GM12878 (cell line): ENCODE measurements at regions not wholly inside any gene's neighbourhood (a gene's known extent, or its start where the extent isn't known, plus 50 kb on each side); places are given as distances from the start of the nearest gene placed in this dataset.

ENCODE experiments used
- ASH2L ChIP-seq: fragments of 300-600, 200-600 bp; sonication (generic); IDR thresholded peaks from 2 replicates; pipeline ENCODE4 v1.6.1; 2017; ENCODE audit warnings: low read depth, mild to moderate bottlenecking, borderline replicate concordance
- CBFB ChIP-seq: IDR thresholded peaks from 2 replicates; pipeline ENCODE4 v1.6.1; 2016; ENCODE audit warnings: antibody characterized with exemption, low read depth
- ESRRA ChIP-seq: IDR thresholded peaks from 2 replicates; pipeline ENCODE4 v1.6.1; 2012; ENCODE audit warnings: mild to moderate bottlenecking, low read length, improper control_type of control experiment
- GABPA ChIP-seq: IDR thresholded peaks from 2 replicates; pipeline ENCODE4 v1.6.1; 2014; ENCODE audit warnings: antibody characterized with exemption, low read depth, mild to moderate bottlenecking, inconsistent platforms
- LARP7 ChIP-seq: fragments of 450-650 bp; IDR thresholded peaks from 2 replicates; pipeline ENCODE4 v1.6.1; 2017; ENCODE audit warnings: mild to moderate bottlenecking
- MTA2 ChIP-seq: fragments of 450-650 bp; IDR thresholded peaks from 2 replicates; pipeline ENCODE4 v1.6.1; 2016; ENCODE audit warnings: low read depth, mild to moderate bottlenecking, moderate library complexity
- TAF1 ChIP-seq: IDR thresholded peaks from 2 replicates; pipeline ENCODE4 v1.6.1; 2011; ENCODE audit warnings: mild to moderate bottlenecking, low read depth, low read length, borderline replicate concordance
- YY1 ChIP-seq: IDR thresholded peaks from 2 replicates; pipeline ENCODE4 v1.6.1; 2011; ENCODE audit warnings: low read depth, mild to moderate bottlenecking, low read length
- TF ChIP-seq, protein P1 (sequence below): fragments of 450-650 bp; IDR thresholded peaks from 2 replicates; pipeline ENCODE4 v1.6.1; 2017; ENCODE audit warnings: mild to moderate bottlenecking, moderate library complexity
- TF ChIP-seq, protein P2 (sequence below), 3 experiments: IDR thresholded peaks in 2 of 3; conservative IDR thresholded peaks in 1 of 3; 2 replicates each; pipeline ENCODE4 v1.5.1; 2011; ENCODE audit warnings: low read depth in 3 of 3, low read length in 3 of 3, mild to moderate bottlenecking in 3 of 3, control low read depth in 2 of 3, moderate library complexity in 2 of 3, inconsistent platforms in 1 of 3, mixed read lengths in 1 of 3; ENCODE audit not compliant: control insufficient read depth in 2 of 3, insufficient read depth in 1 of 3; ENCODE audit errors: extremely low read depth in 1 of 3
- TF ChIP-seq, protein P3 (sequence below): IDR thresholded peaks from 2 replicates; pipeline ENCODE4 v1.6.1; 2012; ENCODE audit warnings: low read depth, low read length, improper control_type of control experiment

DNA sequence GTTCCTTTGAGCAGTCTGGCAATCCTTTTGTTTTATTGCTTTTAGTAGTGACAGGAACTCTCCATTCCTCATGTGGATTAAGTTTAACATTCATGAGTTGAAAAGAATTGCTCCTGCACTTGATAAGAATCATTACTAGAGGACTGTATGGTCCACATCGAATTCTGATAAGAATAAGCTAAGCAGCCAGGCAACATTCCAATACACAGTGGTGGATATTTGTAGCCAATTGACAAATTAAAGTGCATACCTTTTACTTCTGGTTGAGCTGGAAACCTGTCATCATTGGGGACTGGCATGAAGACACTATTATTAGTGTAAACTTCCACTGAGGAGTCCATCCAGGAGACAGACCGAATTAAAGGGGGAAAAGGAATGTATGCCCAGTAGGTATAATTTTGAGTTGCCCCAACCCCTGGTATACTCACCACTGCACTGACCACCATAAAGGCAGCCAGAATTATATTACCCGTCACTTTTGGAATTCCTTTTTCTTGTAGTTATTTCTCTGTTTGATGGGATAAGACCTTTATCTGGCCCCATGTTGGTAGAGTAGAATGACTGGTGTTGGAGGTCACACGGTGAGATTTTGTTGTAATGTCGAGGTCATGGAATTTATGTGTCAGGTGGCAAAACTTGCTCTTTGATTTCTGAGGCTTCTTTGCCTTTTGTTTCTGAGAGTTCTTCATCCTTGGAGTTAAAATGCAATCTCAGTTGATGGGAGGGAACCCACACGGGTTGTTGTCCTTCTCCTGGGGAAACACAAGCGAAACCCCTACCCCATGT lies 72.1 kb upstream of the ARL4D start:
- TF ChIP-seq, protein P1, sequence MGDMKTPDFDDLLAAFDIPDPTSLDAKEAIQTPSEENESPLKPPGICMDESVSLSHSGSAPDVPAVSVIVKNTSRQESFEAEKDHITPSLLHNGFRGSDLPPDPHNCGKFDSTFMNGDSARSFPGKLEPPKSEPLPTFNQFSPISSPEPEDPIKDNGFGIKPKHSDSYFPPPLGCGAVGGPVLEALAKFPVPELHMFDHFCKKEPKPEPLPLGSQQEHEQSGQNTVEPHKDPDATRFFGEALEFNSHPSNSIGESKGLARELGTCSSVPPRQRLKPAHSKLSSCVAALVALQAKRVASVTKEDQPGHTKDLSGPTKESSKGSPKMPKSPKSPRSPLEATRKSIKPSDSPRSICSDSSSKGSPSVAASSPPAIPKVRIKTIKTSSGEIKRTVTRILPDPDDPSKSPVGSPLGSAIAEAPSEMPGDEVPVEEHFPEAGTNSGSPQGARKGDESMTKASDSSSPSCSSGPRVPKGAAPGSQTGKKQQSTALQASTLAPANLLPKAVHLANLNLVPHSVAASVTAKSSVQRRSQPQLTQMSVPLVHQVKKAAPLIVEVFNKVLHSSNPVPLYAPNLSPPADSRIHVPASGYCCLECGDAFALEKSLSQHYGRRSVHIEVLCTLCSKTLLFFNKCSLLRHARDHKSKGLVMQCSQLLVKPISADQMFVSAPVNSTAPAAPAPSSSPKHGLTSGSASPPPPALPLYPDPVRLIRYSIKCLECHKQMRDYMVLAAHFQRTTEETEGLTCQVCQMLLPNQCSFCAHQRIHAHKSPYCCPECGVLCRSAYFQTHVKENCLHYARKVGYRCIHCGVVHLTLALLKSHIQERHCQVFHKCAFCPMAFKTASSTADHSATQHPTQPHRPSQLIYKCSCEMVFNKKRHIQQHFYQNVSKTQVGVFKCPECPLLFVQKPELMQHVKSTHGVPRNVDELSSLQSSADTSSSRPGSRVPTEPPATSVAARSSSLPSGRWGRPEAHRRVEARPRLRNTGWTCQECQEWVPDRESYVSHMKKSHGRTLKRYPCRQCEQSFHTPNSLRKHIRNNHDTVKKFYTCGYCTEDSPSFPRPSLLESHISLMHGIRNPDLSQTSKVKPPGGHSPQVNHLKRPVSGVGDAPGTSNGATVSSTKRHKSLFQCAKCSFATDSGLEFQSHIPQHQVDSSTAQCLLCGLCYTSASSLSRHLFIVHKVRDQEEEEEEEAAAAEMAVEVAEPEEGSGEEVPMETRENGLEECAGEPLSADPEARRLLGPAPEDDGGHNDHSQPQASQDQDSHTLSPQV: no peak
- TF ChIP-seq TAF1 (no peak), ESRRA (no peak), CBFB (no peak), MTA2 (no peak), LARP7 (no peak), YY1 (no peak), GABPA (no peak), ASH2L (no peak)
- TF ChIP-seq, protein P2, sequence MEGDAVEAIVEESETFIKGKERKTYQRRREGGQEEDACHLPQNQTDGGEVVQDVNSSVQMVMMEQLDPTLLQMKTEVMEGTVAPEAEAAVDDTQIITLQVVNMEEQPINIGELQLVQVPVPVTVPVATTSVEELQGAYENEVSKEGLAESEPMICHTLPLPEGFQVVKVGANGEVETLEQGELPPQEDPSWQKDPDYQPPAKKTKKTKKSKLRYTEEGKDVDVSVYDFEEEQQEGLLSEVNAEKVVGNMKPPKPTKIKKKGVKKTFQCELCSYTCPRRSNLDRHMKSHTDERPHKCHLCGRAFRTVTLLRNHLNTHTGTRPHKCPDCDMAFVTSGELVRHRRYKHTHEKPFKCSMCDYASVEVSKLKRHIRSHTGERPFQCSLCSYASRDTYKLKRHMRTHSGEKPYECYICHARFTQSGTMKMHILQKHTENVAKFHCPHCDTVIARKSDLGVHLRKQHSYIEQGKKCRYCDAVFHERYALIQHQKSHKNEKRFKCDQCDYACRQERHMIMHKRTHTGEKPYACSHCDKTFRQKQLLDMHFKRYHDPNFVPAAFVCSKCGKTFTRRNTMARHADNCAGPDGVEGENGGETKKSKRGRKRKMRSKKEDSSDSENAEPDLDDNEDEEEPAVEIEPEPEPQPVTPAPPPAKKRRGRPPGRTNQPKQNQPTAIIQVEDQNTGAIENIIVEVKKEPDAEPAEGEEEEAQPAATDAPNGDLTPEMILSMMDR (IDR thresholded peaks at IDR 0.05 in 2 of 3, conservative IDR thresholded peaks at IDR 0.05 in 1 of 3; ENCODE audit: control insufficient read depth in 2 of 3, extremely low read depth in 1 of 3, insufficient read depth in 1 of 3, low read depth in 3 of 3, low read length in 3 of 3): no peak
- TF ChIP-seq, protein P3, sequence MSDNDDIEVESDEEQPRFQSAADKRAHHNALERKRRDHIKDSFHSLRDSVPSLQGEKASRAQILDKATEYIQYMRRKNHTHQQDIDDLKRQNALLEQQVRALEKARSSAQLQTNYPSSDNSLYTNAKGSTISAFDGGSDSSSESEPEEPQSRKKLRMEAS: no peak
